Left kidney (tissue), 1 donor: ENCODE measurements at regions not wholly inside any gene's neighbourhood (a gene's known extent, or its start where the extent isn't known, plus 50 kb on each side); places are given as distances from the start of the nearest gene placed in this dataset.

Source experiments
- DNase-seq: peaks from one replicate; pipeline ENCODE4 v3.0.0-alpha.2; 2013

DNA sequence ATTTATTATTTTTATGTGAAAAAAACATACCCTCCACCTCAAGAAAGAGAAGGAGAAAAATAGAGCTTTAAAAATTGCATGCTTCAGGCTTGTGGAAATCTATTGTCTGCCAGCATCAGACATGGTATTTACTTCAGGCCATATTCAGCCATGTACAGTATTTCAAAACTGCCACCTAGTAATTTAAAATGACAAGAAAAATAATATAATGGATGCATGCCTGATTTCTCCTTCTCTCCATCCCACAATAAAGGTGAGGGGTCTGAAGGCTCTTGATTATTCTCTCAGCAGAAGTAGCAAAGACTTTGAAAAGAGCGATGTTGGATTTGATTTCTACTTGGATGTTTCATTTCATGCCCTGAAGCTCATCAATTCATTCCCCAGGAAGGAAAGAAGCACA, 250.7 kb downstream of the TBC1D4 start:
- no peak for DNase-seq

DNA sequence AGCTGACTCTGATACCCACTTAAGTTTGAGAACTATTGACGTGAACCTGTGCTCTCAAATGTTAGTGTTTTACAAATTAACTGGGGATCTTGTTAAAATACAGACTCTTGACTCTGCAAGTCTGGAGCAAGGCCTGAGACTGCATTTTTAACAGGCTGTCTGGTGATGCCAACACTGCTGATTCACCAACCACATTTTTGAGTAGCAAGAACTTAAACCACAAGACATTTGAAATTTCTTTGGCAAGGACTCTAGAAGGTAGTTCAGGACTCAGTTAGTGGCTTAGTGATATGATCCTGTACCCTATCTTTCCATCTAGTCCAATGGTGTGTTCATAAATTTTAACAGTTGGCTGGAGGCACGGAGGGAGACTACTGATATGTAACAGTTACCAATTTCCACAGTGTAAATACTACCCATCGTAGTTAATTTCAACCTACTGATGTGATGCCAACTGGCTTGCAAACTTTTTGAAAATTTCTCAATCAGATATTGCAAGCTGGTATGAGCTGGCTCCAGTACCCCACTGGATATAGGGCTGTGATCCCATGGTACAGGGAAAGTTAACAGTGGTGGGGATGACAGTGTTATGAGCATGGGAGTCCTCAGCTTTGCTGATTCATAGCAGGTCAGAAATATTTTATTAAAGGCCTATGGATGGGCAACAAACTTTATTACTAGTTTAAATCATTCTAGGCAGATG, 255.1 kb downstream of the TBC1D4 start:
- DNase-seq, result no peak

DNA sequence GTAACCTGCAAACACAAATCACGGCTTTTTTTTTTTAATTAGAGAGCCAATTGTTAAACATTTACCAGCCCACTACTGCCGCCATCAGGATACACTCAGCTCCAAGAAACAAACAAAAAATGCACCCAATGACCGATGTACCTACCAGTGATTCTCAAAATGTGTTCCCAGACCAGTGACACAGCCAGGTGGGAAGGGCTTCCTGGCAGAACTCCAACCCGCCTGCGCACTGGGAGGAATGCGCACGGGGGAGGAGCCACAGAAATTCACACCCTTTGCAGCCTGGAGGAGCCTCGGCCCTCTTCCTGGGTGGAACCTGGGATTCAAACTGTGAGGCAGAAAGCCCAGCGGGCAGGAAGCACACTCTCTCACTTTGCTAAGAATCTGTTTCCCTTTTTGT, 255.9 kb downstream of the TBC1D4 start:
- no peak for DNase-seq

DNA sequence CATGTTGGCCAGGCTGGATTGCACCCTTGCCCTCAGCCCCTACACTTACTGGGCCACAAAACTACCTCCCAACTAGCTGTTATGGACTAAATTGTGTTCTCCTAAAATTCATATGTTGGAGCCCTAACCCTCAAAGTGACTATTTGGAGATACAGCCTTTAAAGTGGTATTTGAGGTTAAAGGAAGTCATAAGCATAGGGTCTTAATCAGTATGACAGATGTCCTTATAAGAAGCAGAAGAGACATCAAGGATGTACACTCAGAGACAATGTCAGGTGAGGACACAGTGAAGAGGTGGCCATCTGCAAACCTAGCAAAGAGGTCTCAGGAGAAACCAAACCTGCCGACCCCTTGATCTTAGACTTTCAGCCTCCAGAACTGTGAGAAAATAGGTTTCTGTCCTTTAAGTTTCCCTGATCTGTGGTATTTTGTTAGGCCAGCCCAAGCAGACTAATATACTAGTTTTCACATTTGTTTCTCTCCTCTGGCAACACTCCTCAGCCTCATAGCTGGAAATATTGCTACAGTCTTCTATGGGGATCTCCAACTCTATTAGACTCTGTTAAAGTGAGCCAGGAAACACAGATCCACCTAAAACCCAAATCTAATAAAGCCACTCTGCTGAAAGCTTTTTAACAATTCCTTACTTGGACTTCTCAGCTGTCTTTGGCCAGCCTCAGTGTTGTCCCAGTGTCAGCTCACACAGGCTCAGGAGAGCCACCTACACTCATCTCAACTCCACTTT, 256.5 kb downstream of the TBC1D4 start:
- DNase-seq, result no peak

DNA sequence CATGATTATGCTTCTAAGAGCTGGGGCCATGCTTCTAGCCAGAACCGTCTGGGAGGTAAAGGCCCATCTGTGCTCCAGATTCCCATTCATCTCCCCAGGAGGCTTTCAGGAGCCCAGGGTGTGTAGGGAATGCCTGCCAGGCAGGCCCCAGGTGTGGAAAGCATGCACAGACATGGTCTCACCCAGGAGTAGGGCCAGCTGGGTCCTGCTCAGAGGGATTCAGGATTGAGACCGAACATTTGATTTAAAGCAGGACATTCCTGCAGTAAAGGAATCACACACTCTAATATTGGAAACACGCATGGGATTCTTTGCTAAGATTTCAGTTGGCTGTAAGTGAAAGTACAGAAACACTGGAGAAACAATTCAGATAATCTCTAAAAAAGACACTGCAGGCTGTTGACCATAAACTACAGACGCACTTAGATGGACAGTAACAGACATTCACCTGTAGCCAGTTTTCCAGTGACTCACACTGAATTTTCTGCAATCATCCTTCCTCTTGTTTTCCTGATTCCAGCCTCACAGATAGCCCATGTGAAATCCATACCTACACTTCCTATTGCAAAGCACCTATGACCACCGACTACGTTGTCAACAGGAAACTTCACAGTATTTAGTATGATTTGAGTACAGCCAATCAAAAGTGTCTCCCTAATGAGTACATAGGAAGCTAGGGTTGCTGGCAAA, 257.8 kb downstream of the TBC1D4 start:
- no peak for DNase-seq

DNA sequence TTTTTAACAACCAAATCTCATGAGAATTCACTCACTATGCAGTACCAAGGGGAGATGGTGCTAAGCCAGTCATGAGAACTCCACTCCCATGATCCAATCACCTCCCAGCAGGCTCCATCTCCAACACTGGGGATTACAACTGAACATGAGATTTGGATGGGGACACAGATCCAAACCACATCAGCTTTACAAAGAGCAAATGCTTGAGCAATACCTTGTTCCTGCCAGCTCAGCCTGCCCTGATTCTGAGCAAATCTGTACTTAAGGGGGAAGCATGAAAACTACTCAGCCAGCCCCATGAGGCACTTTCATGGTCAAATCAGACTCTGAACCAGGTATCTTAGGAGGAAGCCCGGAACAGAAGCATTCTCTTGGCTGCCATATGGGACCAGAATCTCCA, 259.9 kb downstream of the TBC1D4 start:
- no peak for DNase-seq

DNA sequence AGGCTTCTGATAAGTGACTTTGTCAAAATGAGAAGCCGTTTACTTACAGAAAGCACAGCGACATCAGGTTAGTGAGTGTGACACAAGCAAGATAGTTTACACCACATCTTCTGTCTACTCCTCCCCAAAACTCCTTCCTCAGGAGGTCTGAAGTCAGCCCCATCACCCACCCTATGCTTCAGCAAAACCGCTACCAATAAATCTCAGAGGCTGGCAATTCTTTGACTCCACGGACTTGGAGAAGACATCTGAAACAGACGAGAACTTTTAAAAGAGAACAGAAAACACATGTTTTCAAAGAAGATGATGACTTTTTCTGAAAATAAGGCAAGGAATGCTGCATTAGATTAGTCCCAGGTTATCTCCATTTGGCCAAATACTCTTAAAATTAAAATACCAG, 261.1 kb downstream of the TBC1D4 start:
- no peak for DNase-seq

DNA sequence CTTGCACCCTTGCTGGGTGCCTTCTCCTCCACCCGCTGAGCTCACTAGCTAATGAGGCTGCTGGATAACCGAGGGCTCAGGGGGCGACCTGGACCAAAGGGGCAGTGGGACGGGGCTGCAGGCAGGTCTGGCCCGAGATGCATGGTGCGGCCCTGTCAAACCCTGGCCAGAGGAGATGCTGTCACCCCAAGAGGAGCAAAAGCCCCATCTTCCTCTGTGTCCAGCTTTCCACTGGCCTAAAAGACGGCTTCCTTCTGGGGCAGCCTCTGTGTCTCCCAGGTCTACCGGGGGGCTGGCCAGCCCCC, 261.8 kb downstream of the TBC1D4 start:
- no peak for DNase-seq

DNA sequence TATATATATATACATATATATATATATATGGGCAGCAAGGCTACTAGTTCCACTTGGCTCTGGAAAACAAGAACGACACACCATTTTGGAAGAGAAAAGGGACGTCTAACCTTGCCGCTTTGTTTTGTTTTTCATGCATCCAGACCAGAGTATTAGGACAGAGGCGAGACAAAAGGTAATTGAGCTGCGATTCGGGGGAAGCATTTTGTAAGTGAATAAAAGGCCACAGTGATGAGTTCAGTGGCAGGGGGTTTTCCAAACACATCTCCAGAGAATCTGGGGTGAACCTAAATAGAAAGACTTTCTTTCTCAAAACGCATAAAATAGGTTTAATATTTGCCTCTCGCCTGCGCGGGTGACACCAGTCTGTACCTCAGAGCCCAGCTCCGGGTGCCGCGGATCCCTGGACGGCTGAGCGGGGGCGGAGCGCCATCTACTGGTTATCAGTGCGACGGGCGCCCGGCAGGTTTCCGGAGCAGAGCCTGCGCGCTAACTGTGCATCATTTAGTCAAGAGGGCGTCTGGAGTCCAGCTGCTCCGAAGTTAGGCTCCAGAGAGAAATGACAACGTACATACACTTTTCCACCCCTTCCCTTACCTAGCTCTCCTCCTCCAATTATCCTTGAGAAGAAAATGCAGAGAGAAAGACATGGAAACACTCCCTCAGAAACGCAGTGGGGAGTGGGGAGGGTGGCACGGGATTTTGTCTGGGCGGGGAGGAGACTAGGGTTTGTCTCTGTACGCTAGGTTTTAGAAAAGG, 262.3 kb downstream of the TBC1D4 start:
- peak; percentile 73 for DNase-seq

DNA sequence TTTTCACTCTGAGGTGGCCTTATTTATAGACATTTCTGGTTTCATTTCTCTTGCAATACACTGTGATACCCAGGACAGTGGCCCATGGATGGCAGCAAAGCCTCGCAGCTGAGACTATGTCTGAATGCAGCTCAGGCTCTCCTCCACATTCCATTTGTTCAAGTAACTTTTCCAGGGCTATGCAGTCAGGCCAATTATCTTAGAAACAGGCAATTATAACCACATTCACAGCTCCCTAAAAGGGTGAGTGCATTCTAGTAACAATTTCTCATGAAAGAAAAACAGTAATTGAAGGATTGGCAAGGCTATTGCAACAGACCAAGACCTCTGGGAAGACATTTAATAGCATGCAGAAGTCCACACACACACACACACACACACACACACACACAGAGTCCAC, 264.0 kb downstream of the TBC1D4 start:
- DNase-seq, result no peak

DNA sequence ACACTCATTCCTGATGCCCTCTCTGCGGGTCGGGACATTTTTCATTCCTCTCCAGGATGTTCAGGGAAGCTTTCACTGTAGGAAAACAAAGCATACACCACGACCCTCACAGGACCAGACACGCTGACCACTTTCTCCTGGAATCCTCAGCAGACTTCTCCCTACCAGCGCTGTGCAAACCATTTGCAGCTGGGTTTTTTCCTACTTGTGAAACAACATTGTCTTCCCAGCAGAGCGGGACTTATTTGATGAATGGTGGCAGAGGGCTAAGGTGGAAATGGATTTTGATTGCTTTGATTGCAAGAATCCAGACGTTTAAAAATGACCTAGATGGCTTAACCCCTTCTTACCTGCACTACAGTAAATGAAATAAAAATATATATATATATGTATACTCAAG, 265.9 kb downstream of the TBC1D4 start:
- DNase-seq, result no peak

DNA sequence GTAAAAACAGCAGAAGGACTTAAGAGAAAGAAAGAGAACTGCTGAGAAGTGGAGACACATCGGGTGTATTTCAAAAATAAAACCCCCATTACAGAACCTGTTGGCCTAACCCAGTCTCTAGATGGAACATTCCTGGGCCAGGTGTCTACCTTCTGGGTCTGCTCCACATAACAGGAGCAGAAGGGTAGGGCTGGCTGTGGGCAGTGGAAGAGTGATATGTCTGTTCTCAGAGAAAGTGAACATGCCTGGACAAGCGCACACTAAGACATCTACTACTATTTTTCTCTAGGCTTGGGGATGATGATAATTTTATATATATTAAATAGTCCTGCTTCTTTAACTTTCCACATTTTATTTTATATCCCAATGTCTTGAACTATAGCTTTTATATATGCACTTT, 267.1 kb downstream of the TBC1D4 start:
- DNase-seq, result no peak

DNA sequence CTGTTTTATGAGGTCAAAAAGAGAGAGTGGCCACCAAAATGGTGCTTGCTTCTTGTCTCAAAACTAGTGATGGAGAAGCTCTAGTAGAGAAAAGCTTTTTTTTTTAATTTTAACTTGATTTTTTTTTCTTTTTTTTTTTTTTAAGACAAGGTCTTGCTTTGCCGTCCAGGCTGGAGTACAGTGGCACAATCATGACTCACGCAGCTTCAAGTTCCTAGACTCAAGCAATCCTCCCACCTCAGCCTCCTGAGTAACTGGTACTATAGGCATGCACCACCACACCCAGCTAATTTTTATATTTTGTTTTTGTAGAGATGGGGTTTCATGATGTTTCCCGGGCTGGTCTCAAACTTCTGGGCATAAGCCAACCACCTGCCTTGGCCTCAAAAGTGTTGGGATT, 279.0 kb downstream of the TBC1D4 start:
- DNase-seq, result no peak

DNA sequence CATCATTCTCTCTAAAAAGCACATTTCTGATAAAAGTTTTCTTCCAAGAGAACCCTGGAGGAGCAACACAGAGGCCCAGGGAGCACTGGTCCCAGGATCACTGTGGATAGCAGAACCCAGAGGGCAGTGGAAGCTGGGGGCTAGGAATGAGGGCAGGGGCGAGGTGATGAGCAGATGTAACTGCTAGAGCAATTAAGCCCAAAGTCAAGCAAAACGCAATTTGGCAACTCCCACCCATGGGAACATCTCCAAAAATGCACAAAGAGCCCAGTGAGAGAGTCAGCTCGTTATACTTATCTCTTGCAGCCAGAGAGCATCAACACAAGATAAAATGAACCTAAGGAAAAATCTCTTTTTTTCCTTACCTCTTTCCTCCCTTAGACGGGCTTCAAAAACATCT, 284.2 kb downstream of the TBC1D4 start:
- no peak for DNase-seq

DNA sequence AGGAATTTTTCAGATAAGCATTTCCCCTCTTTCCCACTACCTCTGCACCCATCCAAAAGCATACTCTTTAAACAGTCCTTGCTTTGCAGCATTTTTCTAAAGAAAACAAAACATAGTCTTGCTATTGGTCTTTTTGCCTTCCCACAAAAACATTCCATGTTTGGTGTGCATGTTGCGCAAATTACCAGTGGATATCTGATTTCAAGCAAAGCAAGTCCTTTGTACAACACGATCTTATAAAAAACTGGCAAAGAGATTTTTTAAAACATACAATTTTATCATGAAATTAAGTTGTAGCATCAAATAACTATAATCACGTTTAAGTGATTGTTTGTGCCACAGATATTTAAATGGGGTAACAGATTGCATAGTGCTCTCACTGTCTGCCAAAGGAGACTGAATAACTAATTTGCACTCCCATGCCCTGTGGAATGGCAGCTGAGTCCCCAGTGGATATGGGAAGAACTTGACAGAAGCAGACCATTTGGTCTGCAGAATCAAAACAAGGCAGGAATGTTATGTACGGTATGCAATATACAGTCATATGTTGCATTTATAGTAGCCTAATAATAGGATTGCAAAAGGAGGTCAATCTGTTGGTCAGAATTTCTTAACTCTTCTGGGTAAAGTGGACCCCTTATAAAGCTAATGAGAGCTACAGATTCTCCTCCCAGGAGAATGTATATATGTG, 285.7 kb downstream of the TBC1D4 start:
- DNase-seq, result no peak

DNA sequence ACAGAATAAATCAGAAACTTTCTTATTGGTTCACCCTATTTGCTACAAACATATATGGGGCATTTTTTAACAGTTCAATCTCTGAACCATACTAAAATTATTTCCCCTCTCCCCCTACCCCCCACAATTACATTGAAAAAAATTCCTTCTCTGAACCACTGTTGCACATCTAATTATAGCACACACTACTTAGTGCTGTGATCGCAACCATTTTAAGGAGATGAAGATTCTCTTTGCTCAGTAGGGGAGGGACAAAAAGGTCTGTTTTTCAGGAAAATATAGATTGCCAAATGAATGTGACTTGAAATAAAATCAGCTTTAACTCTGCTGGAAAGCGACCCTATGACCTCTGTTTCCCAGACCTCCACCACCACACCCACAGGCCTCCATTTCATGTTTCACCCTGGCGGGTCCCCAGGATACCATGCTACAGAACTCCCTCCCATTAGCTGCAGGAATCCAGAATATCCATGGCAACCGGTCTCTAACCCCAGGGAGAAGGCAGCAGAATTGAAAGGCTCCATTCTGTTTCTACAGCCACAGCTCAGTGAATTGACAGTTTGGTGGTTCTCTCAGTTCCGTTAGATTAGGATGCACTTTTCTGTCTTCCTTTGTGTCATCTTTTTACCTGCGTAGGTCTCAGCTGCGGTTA, 286.3 kb downstream of the TBC1D4 start:
- no peak for DNase-seq

DNA sequence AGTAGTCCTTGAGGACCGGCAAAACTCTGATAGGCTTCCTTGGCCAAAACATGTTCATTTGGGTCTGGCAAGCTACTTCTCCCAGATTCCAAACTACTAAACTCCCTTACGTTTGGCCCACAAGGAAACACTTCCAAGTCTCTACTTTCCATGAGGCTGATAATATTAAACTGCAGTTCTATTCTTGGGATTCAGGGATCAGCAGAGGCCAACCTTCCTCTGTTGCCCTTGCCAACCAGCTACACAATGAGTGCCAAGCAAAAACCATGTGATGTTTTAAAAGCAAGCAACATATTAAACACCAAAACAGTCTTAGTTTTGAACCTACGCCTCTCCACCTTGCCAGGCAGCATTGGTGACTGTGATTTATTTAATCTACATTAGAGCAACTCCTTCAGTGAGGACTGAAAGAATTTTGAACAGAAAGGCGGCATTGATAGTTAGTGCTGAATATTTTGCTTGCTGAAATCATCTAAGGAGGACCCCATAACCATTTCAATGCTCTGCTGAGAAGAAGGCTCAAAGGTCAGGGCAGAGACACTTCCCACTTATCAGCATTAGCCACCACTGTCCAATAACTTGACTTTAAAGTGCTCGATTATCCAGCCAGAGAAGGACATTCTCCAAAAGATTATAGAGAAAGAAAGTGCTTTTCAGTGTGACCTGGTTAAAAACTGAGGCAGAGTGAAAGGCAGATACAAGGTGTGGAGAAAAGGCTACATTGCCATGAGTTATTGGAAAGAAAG, 287.1 kb downstream of the TBC1D4 start:
- DNase-seq, result no peak

DNA sequence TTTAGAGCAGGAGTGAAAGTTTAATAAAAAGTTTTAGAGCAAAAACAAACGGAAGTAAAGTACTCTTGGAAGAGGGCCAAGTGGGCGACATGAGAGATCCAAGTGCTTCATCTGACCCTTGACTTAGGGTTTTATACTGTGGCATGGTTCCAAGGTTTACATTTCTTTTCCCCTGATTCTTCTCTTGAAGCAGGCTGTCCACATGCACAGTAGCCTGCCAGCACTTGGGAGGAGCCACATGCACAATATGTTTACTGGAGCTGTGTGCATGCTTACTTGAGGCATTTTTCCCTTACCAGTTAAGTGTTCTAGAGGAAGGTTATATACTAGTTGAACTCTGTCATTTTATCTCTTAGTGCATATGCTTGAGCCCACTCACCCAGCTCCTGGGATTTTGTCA, 295.6 kb downstream of the TBC1D4 start:
- DNase-seq, result no peak

DNA sequence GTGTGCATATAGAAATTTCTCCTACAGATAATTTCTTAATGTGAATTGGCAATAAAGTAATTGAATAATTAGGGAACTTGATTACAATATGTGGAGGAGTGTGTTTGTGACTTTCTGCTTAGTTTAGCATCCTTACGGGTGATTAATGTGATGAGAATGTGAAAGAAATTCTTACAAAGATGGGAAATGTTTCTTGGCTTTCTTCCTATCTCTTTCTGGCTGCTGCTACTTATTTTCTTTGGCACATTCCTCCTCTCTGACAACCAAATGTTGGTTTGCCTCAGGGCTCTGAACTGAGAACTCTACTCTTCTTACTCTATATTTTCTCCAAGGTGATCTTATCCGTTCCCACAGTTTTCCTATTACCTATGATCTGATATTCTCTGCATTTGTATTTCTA, 300.1 kb downstream of the TBC1D4 start:
- DNase-seq, result peak; percentile 28

DNA sequence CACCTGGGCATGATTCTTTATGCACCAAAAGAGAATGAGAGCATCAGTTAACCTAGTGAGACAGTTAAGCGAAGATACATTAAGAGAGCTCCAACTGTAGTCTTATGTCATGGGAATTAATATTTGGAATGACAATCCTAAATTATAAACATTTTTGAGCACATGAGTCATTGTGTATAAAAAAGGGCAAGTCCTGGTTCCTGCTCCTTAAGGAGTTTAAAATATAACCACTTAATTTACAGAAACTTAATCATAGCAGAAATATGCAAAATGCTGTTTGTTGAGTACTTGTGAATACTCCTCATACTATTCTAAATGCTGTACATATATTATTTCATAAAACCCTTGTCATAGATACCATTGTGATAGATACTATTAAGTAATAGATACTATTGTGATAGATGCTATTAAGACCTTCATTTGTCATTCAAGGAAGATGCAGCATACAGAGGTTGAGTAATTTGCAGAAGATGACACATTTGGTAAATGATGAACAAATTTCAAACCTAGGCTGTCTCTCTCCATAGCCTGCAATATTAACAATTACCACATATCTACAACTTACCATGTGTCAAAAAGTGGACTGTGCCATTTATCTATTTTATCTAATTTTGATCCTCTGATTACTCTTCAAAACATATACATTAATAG, 301.0 kb downstream of the TBC1D4 start:
- no peak for DNase-seq
